ENCODE measurements at regions not wholly inside any gene's neighbourhood (a gene's known extent, or its start where the extent isn't known, plus 50 kb on each side); places are given as distances from the start of the nearest gene placed in this dataset.

GRCh38 chr16:86089334-86089900, 190.5 kb downstream of the IRF8 start:
- TF ChIP-seq CTCF (IDR thresholded peaks at IDR 0.05) (no peak), EP300 (IDR thresholded peaks at IDR 0.05) (no peak)

Measured in sigmoid colon (tissue), 4 donors.